Esophagus muscularis mucosa (tissue), 4 donors: ENCODE measurements at regions not wholly inside any gene's neighbourhood (a gene's known extent, or its start where the extent isn't known, plus 50 kb on each side); places are given as distances from the start of the nearest gene placed in this dataset.

Source experiments
- CTCF ChIP-seq, 3 experiments: fragments of 200-600 bp in 2 of 3; fragments of 450-650 bp in 1 of 3; sonication (generic) in 2 of 3; IDR thresholded peaks; one replicate each; pipeline ENCODE4 v1.5.1; 2017 to 2019; ENCODE audit warnings: antibody characterized with exemption in 3 of 3, mild to moderate bottlenecking in 2 of 3, moderate library complexity in 1 of 3
- EP300 ChIP-seq: sonication (generic); formaldehyde crosslinking; IDR thresholded peaks from one replicate; pipeline ENCODE4 v1.6.1; 2017; ENCODE audit warnings: antibody characterized with exemption
- POLR2AphosphoS5 ChIP-seq, 2 donors: sonication (generic); formaldehyde crosslinking; IDR thresholded peaks; one replicate each; pipeline ENCODE4 v1.6.1; 2017; ENCODE audit warnings: antibody characterized with exemption in 2 of 2

- TF ChIP-seq EP300 (no peak), CTCF (IDR thresholded peaks at IDR 0.05) (no peak), POLR2AphosphoS5 (IDR thresholded peaks at IDR 0.05) (no peak)
Observed at GRCh38 chr10:53108317-53108934, 335.8 kb upstream of the MBL2 start.
